ENCODE measurements at regions not wholly inside any gene's neighbourhood (a gene's known extent, or its start where the extent isn't known, plus 50 kb on each side); places are given as distances from the start of the nearest gene placed in this dataset.

DNA sequence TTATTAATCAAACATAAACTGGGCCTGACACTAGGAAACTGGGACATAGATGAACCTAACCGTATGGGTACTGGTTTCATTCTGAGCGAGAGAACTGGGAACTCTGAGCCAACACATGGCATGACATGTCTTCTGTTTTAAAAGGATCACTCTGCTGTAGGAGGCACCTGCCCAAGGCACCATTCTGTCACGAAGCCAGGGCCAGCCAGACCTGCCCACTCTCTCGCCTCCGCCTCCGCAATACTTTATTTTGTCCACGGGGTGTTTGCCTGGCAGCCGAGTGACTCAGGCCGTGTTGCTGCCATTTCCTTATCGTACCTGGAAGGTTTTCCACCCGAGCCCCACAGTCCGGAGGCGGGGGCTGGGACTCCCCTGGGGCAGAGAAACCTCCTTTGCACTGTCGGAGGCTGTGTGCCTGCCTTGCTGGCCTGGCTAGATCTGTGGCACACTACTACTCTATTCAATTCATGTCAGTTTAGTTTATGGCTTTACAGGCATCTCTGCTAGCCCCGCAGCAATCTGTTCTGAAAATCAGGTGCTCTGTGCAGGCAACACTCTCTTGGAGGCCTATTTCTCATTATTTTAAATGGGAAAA is 120.4 kb upstream of the ACKR3 start:
- TF ChIP-seq, protein P1, sequence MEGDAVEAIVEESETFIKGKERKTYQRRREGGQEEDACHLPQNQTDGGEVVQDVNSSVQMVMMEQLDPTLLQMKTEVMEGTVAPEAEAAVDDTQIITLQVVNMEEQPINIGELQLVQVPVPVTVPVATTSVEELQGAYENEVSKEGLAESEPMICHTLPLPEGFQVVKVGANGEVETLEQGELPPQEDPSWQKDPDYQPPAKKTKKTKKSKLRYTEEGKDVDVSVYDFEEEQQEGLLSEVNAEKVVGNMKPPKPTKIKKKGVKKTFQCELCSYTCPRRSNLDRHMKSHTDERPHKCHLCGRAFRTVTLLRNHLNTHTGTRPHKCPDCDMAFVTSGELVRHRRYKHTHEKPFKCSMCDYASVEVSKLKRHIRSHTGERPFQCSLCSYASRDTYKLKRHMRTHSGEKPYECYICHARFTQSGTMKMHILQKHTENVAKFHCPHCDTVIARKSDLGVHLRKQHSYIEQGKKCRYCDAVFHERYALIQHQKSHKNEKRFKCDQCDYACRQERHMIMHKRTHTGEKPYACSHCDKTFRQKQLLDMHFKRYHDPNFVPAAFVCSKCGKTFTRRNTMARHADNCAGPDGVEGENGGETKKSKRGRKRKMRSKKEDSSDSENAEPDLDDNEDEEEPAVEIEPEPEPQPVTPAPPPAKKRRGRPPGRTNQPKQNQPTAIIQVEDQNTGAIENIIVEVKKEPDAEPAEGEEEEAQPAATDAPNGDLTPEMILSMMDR (optimal IDR thresholded peaks at IDR 0.05 in 1 of 3, IDR thresholded peaks at IDR 0.05 in 1 of 3, conservative IDR thresholded peaks at IDR 0.05 in 1 of 3; ENCODE audit: extremely low read depth in 1 of 3, insufficient read depth in 2 of 3, low read length in 3 of 3), result no peak
- TF ChIP-seq EZH2 (IDR thresholded peaks at IDR 0.05; ENCODE audit: low read length), result no peak

Data from keratinocyte (primary cell).